Stomach (tissue), 8 donors: ENCODE measurements at regions not wholly inside any gene's neighbourhood (a gene's known extent, or its start where the extent isn't known, plus 50 kb on each side); places are given as distances from the start of the nearest gene placed in this dataset.
A peak's percentile ranks its signal among the peaks of the same experiment; 100 is the strongest.

ENCODE experiments used
- DNase-seq, 2 donors: peaks; one replicate each; pipeline versions ENCODE4 v3.0.0 to v3.0.0-alpha.2; 2013 to 2019
- H3K27ac ChIP-seq, 5 donors: fragments of 200-600 bp in 4 of 5; sonication (generic) in 4 of 5; one replicate each; pipeline ENCODE4 v1.5.1; 2013 to 2019; ENCODE audit warnings: mild to moderate bottlenecking in 1 of 5, moderate library complexity in 1 of 5
- H3K27me3 ChIP-seq, 3 donors: fragments of 200-600 bp; sonication (generic); one replicate each; pipeline ENCODE4 v1.5.1; 2017 to 2019; ENCODE audit warnings: mixed run types in 1 of 3
- H3K36me3 ChIP-seq, 4 donors: fragments of 200-600 bp; sonication (generic); 1 replicate in 3 of 4; 2 replicates in 1 of 4; pipeline ENCODE4 v1.5.1; 2016 to 2019
- H3K4me1 ChIP-seq, 4 donors: fragments of 200-600 bp; sonication (generic); one replicate each; pipeline ENCODE4 v1.5.1; 2016 to 2019
- H3K4me3 ChIP-seq, 4 donors: fragments of 200-600 bp; sonication (generic) in 3 of 4; one replicate each; pipeline ENCODE4 v1.5.1; 2016 to 2019; ENCODE audit warnings: mild to moderate bottlenecking in 1 of 4
- H3K9me3 ChIP-seq, 4 donors: fragments of 200-600 bp; sonication (generic); one replicate each; pipeline ENCODE4 v1.5.1; 2016 to 2019
- CTCF ChIP-seq, 7 experiments: fragments of 450-650 bp in 4 of 7; fragments of 200-600 bp in 3 of 7; sonication (generic) in 3 of 7; IDR thresholded peaks; one replicate each; pipeline ENCODE4 v1.5.1; 2016 to 2019; ENCODE audit warnings: antibody characterized with exemption in 7 of 7, control low read depth in 2 of 7, mild to moderate bottlenecking in 1 of 7
- EP300 ChIP-seq: sonication (generic); formaldehyde crosslinking; IDR thresholded peaks from one replicate; pipeline ENCODE4 v1.6.1; 2017; ENCODE audit warnings: antibody characterized with exemption
- POLR2A ChIP-seq, 4 donors: fragments of 450-650 bp; IDR thresholded peaks; one replicate each; pipeline ENCODE4 v1.6.1; 2016; ENCODE audit warnings: antibody characterized with exemption in 4 of 4, control low read depth in 2 of 4, mild to moderate bottlenecking in 1 of 4, moderate library complexity in 1 of 4
- POLR2AphosphoS5 ChIP-seq, 3 donors: sonication (generic); formaldehyde crosslinking; IDR thresholded peaks; one replicate each; pipeline ENCODE4 v1.6.1; 2016; ENCODE audit warnings: antibody characterized with exemption in 3 of 3
- WGBS, 5 donors: extraction: QIAGEN DNeasy Blood & Tissue Kit in 3 of 5; methylation state at CpG; one replicate each; pipeline versions ENCODE4 v1.1.5 to v1.1.7; 2013 to 2018; 5-methylcytosine and 5-hydroxymethylcytosine counted together
- intact Hi-C: fragments of 100-400 bp; cut with DNase I; formaldehyde crosslinking; loops from one replicate; pipeline ENCODE4 v1.15.1; 2023; ENCODE audit warnings: low total_unique reads
- donor health status: healthy with polysubstance abuse.
- donor health status: Bipolar disorder and iron deficiency.
- donor health status: healthy.

- DNase-seq, result no peak
- no peaks in the 10 kb centered on the region for H3K4me1 ChIP-seq
- H3K4me3 ChIP-seq, result no peak overlapping the region
- intact Hi-C loops, result no loop called here
- no peaks in the 10 kb centered on the region for H3K27me3 ChIP-seq
- no peak overlapping the region for H3K27ac ChIP-seq
- WGBS, 5 donors, result 63 to 69% (median 65%) methylated on average over 8 of the region's 8 CpGs
- TF ChIP-seq POLR2A (IDR thresholded peaks at IDR 0.05), result no peak
- no peaks in the 10 kb centered on the region for H3K9me3 ChIP-seq
- H3K36me3 ChIP-seq, result no peaks in the 10 kb centered on the region
Measured at GRCh38 chr10:10591715-10592341, 425.8 kb upstream of the CELF2 start.

GRCh38 chr10:10596256-10596655 is 421.4 kb upstream of the CELF2 start:
- no peak for DNase-seq
- no peak for TF ChIP-seq POLR2A (IDR thresholded peaks at IDR 0.05)
- no peak for TF ChIP-seq EP300
- no peak for TF ChIP-seq CTCF (IDR thresholded peaks at IDR 0.05)
- no peak overlapping the region for H3K27ac ChIP-seq
- H3K4me1 ChIP-seq, result no peaks in the 10 kb centered on the region
- intact Hi-C loops, result no loop called here
- no peaks in the 10 kb centered on the region for H3K27me3 ChIP-seq
- H3K9me3 ChIP-seq, result no peaks in the 10 kb centered on the region
- H3K36me3 ChIP-seq, result no peaks in the 10 kb centered on the region
- 68 to 94% (median 91%) methylated on average over 2 of the region's 2 CpGs for WGBS, 5 donors
- H3K4me3 ChIP-seq, result no peak overlapping the region

GRCh38 chr10:10598297-10598696 is 419.4 kb upstream of the CELF2 start:
- H3K9me3 ChIP-seq, result no peaks in the 10 kb centered on the region
- 83 to 87% (median 85%) methylated on average over 5 of the region's 5 CpGs for WGBS, 5 donors
- H3K27ac ChIP-seq, result no peak overlapping the region
- no peaks in the 10 kb centered on the region for H3K4me1 ChIP-seq
- no peak overlapping the region for H3K4me3 ChIP-seq
- no peaks in the 10 kb centered on the region for H3K36me3 ChIP-seq
- no peaks in the 10 kb centered on the region for H3K27me3 ChIP-seq
- TF ChIP-seq POLR2AphosphoS5 (IDR thresholded peaks at IDR 0.05) (no peak), EP300 (no peak), POLR2A (IDR thresholded peaks at IDR 0.05) (no peak), CTCF (IDR thresholded peaks at IDR 0.05) (no peak)
- intact Hi-C loops, result no loop called here
- DNase-seq, result no peak

- no peak for DNase-seq
- WGBS, 5 donors, result 73 to 89% (median 84%) methylated on average over 5 of the region's 5 CpGs
- H3K36me3 ChIP-seq, result no peaks in the 10 kb centered on the region
- H3K4me3 ChIP-seq, result no peak overlapping the region
- no peak overlapping the region for H3K27ac ChIP-seq
- no peaks in the 10 kb centered on the region for H3K27me3 ChIP-seq
- H3K9me3 ChIP-seq, result no peaks in the 10 kb centered on the region
- intact Hi-C loops, result no loop called here
- H3K4me1 ChIP-seq, result no peaks in the 10 kb centered on the region
- no peak for TF ChIP-seq POLR2AphosphoS5 (IDR thresholded peaks at IDR 0.05)
- no peak for TF ChIP-seq CTCF (IDR thresholded peaks at IDR 0.05)
- TF ChIP-seq POLR2A (IDR thresholded peaks at IDR 0.05), result no peak
Measured at GRCh38 chr10:10600004-10600403, 417.7 kb upstream of the CELF2 start.

- no peak overlapping the region for H3K4me3 ChIP-seq
- H3K36me3 ChIP-seq, result no peaks in the 10 kb centered on the region
- WGBS, 5 donors, result 53 to 65% (median 62%) methylated on average over 9 of the region's 9 CpGs
- peak in 1 of 2 donors; percentile 75 for DNase-seq
- H3K4me1 ChIP-seq, result no peaks in the 10 kb centered on the region
- TF ChIP-seq POLR2A (IDR thresholded peaks at IDR 0.05), result no peak
- no peak for TF ChIP-seq CTCF (IDR thresholded peaks at IDR 0.05)
- no peak for TF ChIP-seq EP300
- peak; percentile 28 to 83 (median 75) for TF ChIP-seq POLR2AphosphoS5 (IDR thresholded peaks at IDR 0.05)
- peak overlapping the region in 4 of 5 donors; percentile 21 to 65 (median 48) for H3K27ac ChIP-seq
- intact Hi-C loops, result no loop called here
- no peaks in the 10 kb centered on the region for H3K27me3 ChIP-seq
- H3K9me3 ChIP-seq, result no peaks in the 10 kb centered on the region
Measured at GRCh38 chr10:10605551-10606081, 412.1 kb upstream of the CELF2 start.
